A549 (cell line): ENCODE measurements at regions not wholly inside any gene's neighbourhood (a gene's known extent, or its start where the extent isn't known, plus 50 kb on each side); places are given as distances from the start of the nearest gene placed in this dataset.

ENCODE experiments used
- ATAC-seq, 2 experiments: fragments of 200-7000 bp in 1 of 2; fragments of >200 bp in 1 of 2; cut with Nextera tagmentation in 1 of 2; cut with Tn5 transposase in 1 of 2; 3 replicates each; pipeline versions ENCODE4 v1.8.0 to v1.9.1; 2018 to 2020; ENCODE audit warnings: mild to moderate bottlenecking in 1 of 2, moderate library complexity in 1 of 2
- CTCF ChIA-PET: fragments of 300-600 bp; sonication (Branson Sonifier 250); formaldehyde crosslinking; extraction: SDS; loops from one replicate; lab custom pipeline; 2021; ENCODE audit warnings: antibody characterized with exemption, inconsistent platforms; lab: Yijun Ruan, JAX
- POLR2A ChIA-PET: fragments of 350-600 bp; formaldehyde crosslinking; extraction: SDS; loops from one replicate; lab custom pipeline; 2021; ENCODE audit warnings: antibody characterized with exemption, inconsistent platforms; lab: Yijun Ruan, JAX
- DNase-seq, 2 experiments: peaks; one replicate each; pipeline versions ENCODE4 v3.0.0 to v3.0.0-alpha.2; 2011 to 2016; ENCODE audit warnings: low read depth in 1 of 2, low spot score in 1 of 2
- FAIRE-seq: peaks from 2 replicates; lab custom pipeline; 2011; peaks lifted over from hg19 to GRCh38; lab: Jason Lieb, UNC
- H3K27ac ChIP-seq, 2 experiments: fragments of >200 bp; sonication (Bioruptor Twin); formaldehyde crosslinking; 3 replicates each; pipeline ENCODE4 v1.5.1; 2016 to 2017
- H3K4me1 ChIP-seq: fragments of >200 bp; sonication (Bioruptor Twin); formaldehyde crosslinking; 3 replicates; pipeline ENCODE4 v1.6.1; 2016
- H3K4me2 ChIP-seq: fragments of >200 bp; sonication (Bioruptor Twin); formaldehyde crosslinking; 3 replicates; pipeline ENCODE4 v1.6.1; 2016
- H3K4me3 ChIP-seq: fragments of >200 bp; sonication (Bioruptor Twin); formaldehyde crosslinking; 3 replicates; pipeline ENCODE4 v1.5.1; 2016
- H3K9me3 ChIP-seq: fragments of >200 bp; sonication (Bioruptor Twin); formaldehyde crosslinking; 3 replicates; pipeline ENCODE4 v1.6.1; 2016
- BCL3 ChIP-seq: fragments of >200 bp; sonication (Bioruptor Twin); formaldehyde crosslinking; IDR thresholded peaks from 3 replicates; pipeline ENCODE4 v1.6.1; 2016
- BHLHE40 ChIP-seq: IDR thresholded peaks from 2 replicates; pipeline ENCODE4 v1.6.1; 2012; ENCODE audit warnings: low read depth, low read length, inconsistent platforms
- CBX8 ChIP-seq: fragments of 200-600 bp; sonication (generic); IDR thresholded peaks from 2 replicates; pipeline ENCODE4 v1.6.1; 2016
- EHF ChIP-seq: fragments of 250-450 bp; sonication (Bioruptor Pico); IDR thresholded peaks from 2 replicates; pipeline ENCODE4 v1.5.0; 2020; ENCODE audit warnings: mild to moderate bottlenecking
- FOSL2 ChIP-seq, 2 experiments: fragments of 450-650 bp in 1 of 2; fragments of >200 bp in 1 of 2; sonication (Bioruptor Twin) in 1 of 2; formaldehyde crosslinking; IDR thresholded peaks; 2 replicates each; pipeline versions ENCODE4 v1.5.0 to v1.6.1; 2016 to 2020; ENCODE audit warnings: mild to moderate bottlenecking in 1 of 2, moderate library complexity in 1 of 2
- GATA3 ChIP-seq: IDR thresholded peaks from 2 replicates; pipeline ENCODE4 v1.6.1; 2012; ENCODE audit warnings: borderline replicate concordance
- HDAC2 ChIP-seq: fragments of 200-600 bp; sonication (generic); IDR thresholded peaks from 2 replicates; pipeline ENCODE4 v1.6.1; 2016
- HEYL ChIP-seq: fragments of 250-450 bp; sonication (Bioruptor Pico); IDR thresholded peaks from 2 replicates; pipeline ENCODE4 v1.8.0; 2021; ENCODE audit warnings: mild to moderate bottlenecking, moderate library complexity
- HOXA7 ChIP-seq: fragments of 250-450 bp; sonication (Bioruptor Pico); IDR thresholded peaks from 2 replicates; pipeline ENCODE4 v1.5.0; 2020; ENCODE audit warnings: mild to moderate bottlenecking, moderate library complexity
- HOXB13 ChIP-seq: fragments of 250-450 bp; sonication (Bioruptor Pico); IDR thresholded peaks from 2 replicates; pipeline ENCODE4 v1.5.0; 2020; ENCODE audit warnings: low read depth, mild to moderate bottlenecking, moderate library complexity
- HOXB5 ChIP-seq: fragments of 250-450 bp; sonication (Bioruptor Pico); IDR thresholded peaks from 2 replicates; pipeline ENCODE4 v1.5.0; 2020; ENCODE audit warnings: mild to moderate bottlenecking, moderate library complexity
- MAFK ChIP-seq: fragments of 450-650 bp; IDR thresholded peaks from 2 replicates; pipeline ENCODE4 v1.6.1; 2014; ENCODE audit not compliant: partially characterized antibody
- MAX ChIP-seq: IDR thresholded peaks from 2 replicates; pipeline ENCODE4 v1.6.1; 2012
- NFE2L2 ChIP-seq: fragments of 150-350 bp; conservative IDR thresholded peaks from 2 replicates; pipeline ENCODE4 v1.6.1; 2014; ENCODE audit warnings: low read length
- NR3C1 ChIP-seq: fragments of >200 bp; sonication (Bioruptor Twin); formaldehyde crosslinking; IDR thresholded peaks from 3 replicates; pipeline ENCODE4 v1.6.1; 2017
- PHF8 ChIP-seq: fragments of 200-600 bp; sonication (generic); IDR thresholded peaks from 2 replicates; pipeline ENCODE4 v1.6.1; 2016; ENCODE audit warnings: low read depth, mild to moderate bottlenecking, antibody characterized with exemption, moderate library complexity, borderline replicate concordance
- RCOR1 ChIP-seq: fragments of 150-350 bp; IDR thresholded peaks from 2 replicates; pipeline ENCODE4 v1.6.1; 2014; ENCODE audit warnings: antibody characterized with exemption, low read length, low read depth
- SMC3 ChIP-seq: fragments of >200 bp; sonication (Bioruptor Twin); formaldehyde crosslinking; IDR thresholded peaks from 3 replicates; pipeline ENCODE4 v1.6.1; 2018; ENCODE audit warnings: inconsistent platforms
- ZC3H11A ChIP-seq: fragments of 450-650 bp; IDR thresholded peaks from 2 replicates; pipeline ENCODE4 v1.6.1; 2014; ENCODE audit warnings: antibody characterized with exemption, mild to moderate bottlenecking
- ZNF302 ChIP-seq: fragments of 250-450 bp; sonication (Bioruptor Pico); IDR thresholded peaks from 2 replicates; pipeline ENCODE4 v1.9.0; 2021; ENCODE audit warnings: inconsistent platforms, mild to moderate bottlenecking, moderate library complexity
- ZSCAN20 ChIP-seq: fragments of 250-450 bp; sonication (Bioruptor Pico); IDR thresholded peaks from 2 replicates; pipeline ENCODE4 v1.8.0; 2022; ENCODE audit warnings: mild to moderate bottlenecking, moderate library complexity
- WGBS: methylation state at CpG from one replicate; pipeline ENCODE4 v1.1.6; 2017; ENCODE audit errors: missing lambda C conversion rate; 5-methylcytosine and 5-hydroxymethylcytosine counted together

GRCh38 chr13:104920091-104920490, 1615.4 kb downstream of the EFNB2 start:
- FAIRE-seq, result no peak
- TF ChIP-seq HEYL (CRISPR knock-in tag) (no peak), ZNF302 (no peak), BCL3 (no peak), NR3C1 (no peak), GATA3 (no peak), HOXB13 (CRISPR knock-in tag) (no peak), SMC3 (no peak), ZC3H11A (no peak), RCOR1 (no peak), MAX (no peak), NFE2L2 (no peak), HOXA7 (CRISPR knock-in tag) (no peak), BHLHE40 (no peak), HOXB5 (no peak), PHF8 (no peak)
- TF ChIP-seq, all 56 proteins: peak for 0
- Histone ChIP-seq H3K4me1 (no peaks in the 10 kb centered on the region), H3K9me3 (no peaks in the 10 kb centered on the region), H3K4me3 (no peak overlapping the region), H3K27ac (no peak overlapping the region), H3K4me2 (no peak overlapping the region)
- WGBS, result 0% methylated on average over 2 of the region's 4 CpGs
- POLR2A ChIA-PET, result no interaction called here
- no peak for ATAC-seq
- CTCF ChIA-PET, result no interaction called here
- DNase-seq, result no peak

DNA sequence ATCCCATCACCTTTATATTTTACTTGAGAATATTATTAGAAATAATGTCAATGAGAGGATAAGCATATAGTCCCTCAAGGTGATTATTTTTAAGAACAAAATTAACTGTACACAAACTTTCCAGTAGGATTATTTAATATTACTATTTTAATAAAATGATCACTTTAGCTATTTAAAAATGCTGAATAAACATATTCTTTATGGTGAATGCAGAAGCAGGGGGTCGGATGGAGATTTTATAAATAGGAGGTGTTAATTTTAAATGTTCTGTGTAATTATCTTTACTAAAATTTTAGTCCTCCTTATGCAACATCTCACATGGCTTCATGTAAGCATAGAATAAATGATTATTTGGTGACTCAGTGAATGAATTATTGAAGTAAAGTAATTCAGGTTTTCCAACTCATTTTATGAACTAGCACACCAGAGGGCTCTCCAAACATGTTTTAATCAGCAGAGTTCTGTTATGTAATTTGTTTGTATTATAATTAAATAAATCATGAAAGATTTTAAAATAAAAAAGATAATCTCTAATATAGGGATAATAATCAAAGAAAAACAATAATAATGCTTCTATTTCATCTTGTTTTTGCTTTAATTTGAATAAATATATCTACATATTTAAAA, 1635.2 kb downstream of the EFNB2 start:
- Histone ChIP-seq H3K4me3 (no peak overlapping the region), H3K4me1 (no peaks in the 10 kb centered on the region)
- no peak for FAIRE-seq
- no peak for TF ChIP-seq HDAC2
- TF ChIP-seq MAFK, result peak; percentile 37
- TF ChIP-seq, all 56 proteins: peak for 1
- DNase-seq (no peak), ATAC-seq (no peak)
- ChIA-PET POLR2A (no interaction called here), CTCF (no interaction called here)
- H3K27ac ChIP-seq, result no peak overlapping the region
- H3K9me3 ChIP-seq, result no peaks in the 10 kb centered on the region
- H3K4me2 ChIP-seq, result no peak overlapping the region
- WGBS, result 2% methylated on average over 1 of the region's 1 CpG

GRCh38 chr13:104898484-104898883, 1637.0 kb downstream of the EFNB2 start:
- no peaks in the 10 kb centered on the region for H3K9me3 ChIP-seq
- ChIA-PET POLR2A (no interaction called here), CTCF (interaction anchor here (0.7 kb wide), 1 partner anchor 75 kb away, joined by 3 read pairs; no protein-coding TSS in a partner anchor)
- H3K4me3 ChIP-seq, result no peak overlapping the region
- FAIRE-seq, result no peak
- no peak for DNase-seq
- no peak for ATAC-seq
- TF ChIP-seq BHLHE40 (no peak), MAFK (peak; percentile 94)
- no peak overlapping the region for H3K27ac ChIP-seq
- no peaks in the 10 kb centered on the region for H3K4me1 ChIP-seq
- 40% methylated on average over 3 of the region's 3 CpGs for WGBS
- H3K4me2 ChIP-seq, result no peak overlapping the region

- FAIRE-seq (no peak), DNase-seq (no peak), ATAC-seq (no peak)
- H3K4me3 ChIP-seq, result no peak overlapping the region
- POLR2A ChIA-PET, result no interaction called here
- H3K9me3 ChIP-seq, result no peaks in the 10 kb centered on the region
- H3K4me2 ChIP-seq, result no peak overlapping the region
- TF ChIP-seq NR3C1, result no peak
- TF ChIP-seq CBX8, result no peak
- no peak for TF ChIP-seq FOSL2 (IDR thresholded peaks at IDR 0.05)
- TF ChIP-seq FOSL2 (CRISPR knock-in tag; IDR thresholded peaks at IDR 0.05), result no peak
- TF ChIP-seq ZSCAN20 (CRISPR knock-in tag), result no peak
- no peak for TF ChIP-seq EHF (CRISPR knock-in tag)
- 0% methylated on average over 1 of the region's 1 CpG for WGBS
- no peak overlapping the region for H3K27ac ChIP-seq
- H3K4me1 ChIP-seq, result no peaks in the 10 kb centered on the region
- CTCF ChIA-PET, result no interaction called here
Observed at GRCh38 chr13:104895521-104895920, 1639.9 kb downstream of the EFNB2 start.
